ENCODE measurements at regions not wholly inside any gene's neighbourhood (a gene's known extent, or its start where the extent isn't known, plus 50 kb on each side); places are given as distances from the start of the nearest gene placed in this dataset.

- Histone ChIP-seq H3K9ac (ENCODE audit: low read length) (no peak overlapping the region), H2AFZ (ENCODE audit: low read depth, low read length) (no peak overlapping the region), H3K4me1 (ENCODE audit: low read length) (no peaks in the 10 kb centered on the region), H3K27ac (ENCODE audit: low read length) (no peak overlapping the region), H3K36me3 (replicated peaks; ENCODE audit: low read depth, low read length) (no peaks in the 10 kb centered on the region), H3K4me3 (ENCODE audit: low read length) (no peak overlapping the region), H3K27me3 (ENCODE audit: low read depth, low read length) (no peaks in the 10 kb centered on the region), H3K79me2 (ENCODE audit: low read length) (no peaks in the 10 kb centered on the region), H4K20me1 (ENCODE audit: insufficient read depth, low read length) (no peaks in the 10 kb centered on the region), H3K4me2 (ENCODE audit: low read length) (no peak overlapping the region), H3K9me3 (ENCODE audit: insufficient read depth, low read length) (no peaks in the 10 kb centered on the region)
- TF ChIP-seq CTCF (IDR thresholded peaks at IDR 0.05; ENCODE audit: low read depth, low read length) (no peak), EZH2phosphoT487 (IDR thresholded peaks at IDR 0.05; ENCODE audit: low read depth) (no peak)
Observed at GRCh38 chr6:133040803-133041419, 200.2 kb upstream of the EYA4 start.

- Histone ChIP-seq H2AFZ (ENCODE audit: low read depth, low read length) (no peak overlapping the region), H3K79me2 (ENCODE audit: low read length) (no peaks in the 10 kb centered on the region), H3K9ac (ENCODE audit: low read length) (no peak overlapping the region), H3K27me3 (ENCODE audit: low read depth, low read length) (no peaks in the 10 kb centered on the region), H4K20me1 (ENCODE audit: insufficient read depth, low read length) (no peaks in the 10 kb centered on the region), H3K4me1 (ENCODE audit: low read length) (no peaks in the 10 kb centered on the region), H3K4me2 (ENCODE audit: low read length) (no peak overlapping the region), H3K36me3 (replicated peaks; ENCODE audit: low read depth, low read length) (no peaks in the 10 kb centered on the region), H3K9me3 (ENCODE audit: insufficient read depth, low read length) (no peaks in the 10 kb centered on the region), H3K27ac (ENCODE audit: low read length) (no peak overlapping the region), H3K4me3 (ENCODE audit: low read length) (no peak overlapping the region)
- TF ChIP-seq EZH2phosphoT487 (IDR thresholded peaks at IDR 0.05; ENCODE audit: low read depth): no peak
- TF ChIP-seq CTCF (IDR thresholded peaks at IDR 0.05; ENCODE audit: low read depth, low read length): no peak
Observed at GRCh38 chr6:133042550-133043120, 198.5 kb upstream of the EYA4 start.

- H3K79me2 ChIP-seq (ENCODE audit: low read length): no peaks in the 10 kb centered on the region
- H3K4me3 ChIP-seq (ENCODE audit: low read length): no peak overlapping the region
- H3K9ac ChIP-seq (ENCODE audit: low read length): no peak overlapping the region
- no peak for TF ChIP-seq EZH2phosphoT487 (IDR thresholded peaks at IDR 0.05; ENCODE audit: low read depth)
- no peak for TF ChIP-seq CTCF (IDR thresholded peaks at IDR 0.05; ENCODE audit: low read depth, low read length)
- H3K27ac ChIP-seq (ENCODE audit: low read length): no peak overlapping the region
- no peaks in the 10 kb centered on the region for H3K4me1 ChIP-seq (ENCODE audit: low read length)
- no peak overlapping the region for H2AFZ ChIP-seq (ENCODE audit: low read depth, low read length)
- H3K9me3 ChIP-seq (ENCODE audit: insufficient read depth, low read length): no peaks in the 10 kb centered on the region
- H3K27me3 ChIP-seq (ENCODE audit: low read depth, low read length): no peaks in the 10 kb centered on the region
- no peaks in the 10 kb centered on the region for H4K20me1 ChIP-seq (ENCODE audit: insufficient read depth, low read length)
- H3K4me2 ChIP-seq (ENCODE audit: low read length): no peak overlapping the region
- H3K36me3 ChIP-seq (replicated peaks; ENCODE audit: low read depth, low read length): no peaks in the 10 kb centered on the region
Observed at GRCh38 chr6:133046576-133046975, 194.6 kb upstream of the EYA4 start.

GRCh38 chr6:133047065-133047665 lies 194.0 kb upstream of the EYA4 start:
- H3K4me3 ChIP-seq (ENCODE audit: low read length): no peak overlapping the region
- no peaks in the 10 kb centered on the region for H4K20me1 ChIP-seq (ENCODE audit: insufficient read depth, low read length)
- no peak overlapping the region for H3K4me2 ChIP-seq (ENCODE audit: low read length)

More at GRCh38 chr6:133047065-133047665, 194.0 kb upstream of the EYA4 start:
- H3K79me2 ChIP-seq (ENCODE audit: low read length): no peaks in the 10 kb centered on the region
- TF ChIP-seq CTCF (IDR thresholded peaks at IDR 0.05; ENCODE audit: low read depth, low read length) (no peak), EZH2phosphoT487 (IDR thresholded peaks at IDR 0.05; ENCODE audit: low read depth) (no peak)
- H3K27ac ChIP-seq (ENCODE audit: low read length): no peak overlapping the region
- no peaks in the 10 kb centered on the region for H3K4me1 ChIP-seq (ENCODE audit: low read length)
- no peak overlapping the region for H2AFZ ChIP-seq (ENCODE audit: low read depth, low read length)
- H3K9ac ChIP-seq (ENCODE audit: low read length): no peak overlapping the region
- H3K27me3 ChIP-seq (ENCODE audit: low read depth, low read length): no peaks in the 10 kb centered on the region
- no peaks in the 10 kb centered on the region for H3K36me3 ChIP-seq (replicated peaks; ENCODE audit: low read depth, low read length)
- H3K9me3 ChIP-seq (ENCODE audit: insufficient read depth, low read length): no peaks in the 10 kb centered on the region
